COLO668 (cell line): ENCODE measurements at regions not wholly inside any gene's neighbourhood (a gene's known extent, or its start where the extent isn't known, plus 50 kb on each side); places are given as distances from the start of the nearest gene placed in this dataset.
"Not testable (repeated sequence)": the region's sequence is repeated elsewhere in the genome, so short reads cannot be mapped to it uniquely, and the experiment has no call there.

Source experiments
- DNase-seq: peaks from one replicate; lab custom pipeline; 2025; ENCODE audit not compliant: unreplicated experiment; lab: John Stamatoyannopoulos, UW

DNA sequence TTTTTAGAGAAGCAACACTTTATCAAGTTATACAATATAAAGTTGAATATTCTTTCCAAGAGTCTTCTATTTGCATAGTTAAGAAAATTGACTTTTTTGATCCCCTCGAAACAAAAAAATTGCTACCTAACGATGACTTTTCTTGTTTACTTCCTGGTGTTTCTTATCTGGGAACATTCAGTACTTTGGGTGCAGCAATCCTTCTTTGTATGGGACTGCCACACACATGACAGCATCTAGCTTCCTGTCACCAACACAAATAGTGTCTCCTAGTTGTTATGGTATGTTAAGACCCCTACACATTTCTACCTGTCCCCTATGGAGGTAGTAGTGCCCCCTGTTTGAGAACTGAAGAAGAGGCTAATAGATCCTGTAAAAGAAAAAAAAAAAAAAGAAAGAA is 841.7 kb upstream of the FAT3 start:
- no peak for DNase-seq

- DNase-seq, result no peak
These were observed 849.8 kb upstream of the FAT3 start for GRCh38 chr11:91374794-91375193.

DNA sequence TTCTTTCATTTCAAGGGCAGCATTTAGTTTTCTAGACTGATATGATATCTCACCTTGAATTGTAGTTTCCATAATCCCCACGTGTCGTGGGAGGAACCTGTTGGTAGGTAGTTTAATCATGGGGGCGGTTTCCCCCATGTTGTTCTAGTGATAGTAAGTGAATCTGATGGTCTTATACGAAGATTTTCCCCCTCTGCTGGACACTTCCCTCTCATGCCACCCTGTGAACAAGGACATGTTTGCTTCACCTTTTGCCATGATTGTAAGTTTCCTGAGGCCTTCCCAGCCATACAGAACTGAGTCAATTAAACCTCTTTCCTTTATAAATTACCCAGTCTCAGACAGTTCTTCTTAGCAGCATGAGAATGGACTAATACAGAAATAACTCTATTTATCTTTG is 851.1 kb upstream of the FAT3 start:
- no peak for DNase-seq

DNA sequence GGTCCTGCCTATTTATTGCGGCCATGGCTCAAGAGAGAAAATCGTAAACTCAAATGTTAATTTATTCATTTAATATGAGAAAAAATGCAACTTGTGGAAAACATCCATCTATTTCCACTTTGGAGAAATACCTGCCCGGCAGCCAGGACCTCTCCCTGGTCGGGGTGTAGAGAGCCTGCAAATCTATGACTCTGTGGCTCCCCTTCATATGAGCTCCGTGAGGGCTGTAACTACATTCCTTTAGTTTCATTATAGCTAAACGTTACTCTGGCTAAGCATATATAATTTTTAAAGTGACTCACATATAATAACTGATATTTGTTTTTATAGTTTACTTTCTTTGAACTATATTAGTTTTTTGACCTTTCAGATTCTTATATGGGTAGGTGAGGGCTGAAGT is 857.8 kb upstream of the FAT3 start:
- no peak for DNase-seq

DNA sequence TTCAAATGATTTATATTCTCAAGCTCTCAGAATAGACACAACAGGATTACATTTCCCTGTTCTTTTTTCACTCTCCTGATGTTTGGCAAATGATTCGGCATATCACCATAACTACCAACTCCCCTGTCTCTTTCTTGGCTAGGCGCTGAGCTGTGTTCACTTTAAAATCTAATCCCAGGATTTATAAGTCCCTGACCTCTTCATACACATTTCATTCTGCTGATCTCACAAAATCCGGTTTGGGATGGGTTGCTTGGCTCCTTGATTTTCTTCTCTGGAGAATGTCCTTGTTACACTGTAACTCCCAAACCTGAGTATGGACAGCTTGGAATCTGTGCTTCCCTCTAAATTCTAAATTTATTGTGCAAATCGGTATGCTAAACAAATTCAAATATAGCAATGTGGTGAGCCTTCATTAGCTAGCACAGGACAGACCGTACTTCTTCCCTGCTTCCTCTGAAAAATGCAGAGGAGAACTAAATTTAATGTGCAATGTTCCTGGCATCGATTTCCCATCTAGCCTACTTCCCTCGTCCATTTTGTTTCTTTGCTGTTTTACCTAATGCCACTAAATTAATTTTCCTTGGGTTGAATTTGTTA is 858.5 kb upstream of the FAT3 start:
- no peak for DNase-seq

DNA sequence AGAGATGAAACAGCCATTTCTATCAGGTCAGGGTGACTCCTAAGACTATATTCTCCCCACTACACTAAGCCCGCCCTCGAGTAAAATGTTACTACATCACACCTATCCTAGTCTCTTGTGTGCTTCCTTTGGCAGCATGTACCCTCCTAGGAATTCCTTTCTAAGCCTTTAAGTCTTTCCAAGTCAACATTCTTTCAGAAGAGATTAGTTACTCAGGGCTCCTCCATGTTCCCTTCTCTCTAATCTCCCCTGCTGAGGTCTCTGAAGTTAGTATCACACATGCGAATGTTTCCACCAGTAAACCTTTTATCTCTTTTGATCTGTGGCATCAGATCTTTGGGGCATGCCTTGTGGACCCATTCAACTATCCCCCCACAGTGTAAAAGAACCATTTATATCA is 873.7 kb upstream of the FAT3 start:
- DNase-seq, result no peak

GRCh38 chr11:91326751-91327150 is 897.9 kb upstream of the FAT3 start:
- no peak for DNase-seq

DNA sequence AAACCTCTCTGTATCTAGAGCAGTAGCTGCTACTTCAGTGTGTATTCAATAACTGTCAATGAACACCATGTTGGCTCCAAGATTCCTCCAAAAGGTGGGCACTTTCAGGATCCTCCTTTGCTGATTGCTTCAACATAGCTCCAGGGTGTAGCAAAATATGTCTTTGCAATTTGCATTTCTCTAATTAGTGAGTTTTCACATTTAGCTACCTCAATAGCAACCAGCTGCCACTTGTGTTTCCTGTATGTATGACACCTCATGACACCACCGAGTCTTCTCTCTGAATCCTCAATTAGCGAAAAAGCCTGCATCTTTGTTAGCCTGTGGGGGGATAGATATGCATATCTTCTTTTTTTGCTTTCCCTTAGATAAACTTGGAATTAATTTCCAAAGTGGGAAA is 898.3 kb upstream of the FAT3 start:
- DNase-seq, result no peak

DNA sequence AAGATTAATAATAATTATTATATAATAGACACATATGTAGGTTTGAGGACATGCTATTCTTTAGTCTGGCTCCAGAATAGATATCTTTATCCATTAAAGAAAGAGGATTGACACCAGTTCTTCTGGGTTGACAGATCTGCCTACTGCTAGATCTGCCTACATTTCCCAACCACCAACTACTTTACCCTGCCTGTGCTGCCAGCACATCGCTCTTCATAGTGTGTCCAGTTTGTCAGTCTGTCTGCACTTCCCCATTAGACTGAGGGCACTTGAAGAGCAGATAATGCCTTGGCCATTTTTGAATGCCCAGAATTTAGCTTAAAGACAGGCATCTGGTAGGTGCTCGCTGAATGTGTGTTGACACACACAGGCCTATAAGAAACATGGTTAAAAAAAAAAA is 910.1 kb upstream of the FAT3 start:
- no peak for DNase-seq

- DNase-seq, result no peak
These were observed 912.1 kb upstream of the FAT3 start for GRCh38 chr11:91312541-91312940.

DNA sequence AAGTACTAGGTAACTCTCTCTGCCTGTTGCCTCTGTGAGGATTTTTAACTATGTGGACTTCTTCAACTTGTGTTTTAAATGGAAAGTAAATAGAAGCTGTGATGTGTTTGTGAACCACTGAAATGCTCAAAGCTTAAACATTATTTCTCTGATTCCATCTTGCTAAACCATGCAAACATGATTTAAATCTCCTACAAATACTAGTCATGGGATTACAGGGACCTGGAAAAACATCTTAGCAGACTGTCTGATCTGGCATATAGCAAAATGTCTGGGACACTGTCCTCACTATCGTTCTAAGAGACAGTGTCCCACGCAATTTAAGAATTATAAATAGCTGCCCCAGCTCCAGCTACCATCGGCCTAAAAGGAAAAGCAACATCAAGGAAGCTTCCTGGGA is 914.5 kb upstream of the FAT3 start:
- DNase-seq, result no peak

GRCh38 chr11:91308069-91308468 is 916.5 kb upstream of the FAT3 start:
- no peak for DNase-seq

DNA sequence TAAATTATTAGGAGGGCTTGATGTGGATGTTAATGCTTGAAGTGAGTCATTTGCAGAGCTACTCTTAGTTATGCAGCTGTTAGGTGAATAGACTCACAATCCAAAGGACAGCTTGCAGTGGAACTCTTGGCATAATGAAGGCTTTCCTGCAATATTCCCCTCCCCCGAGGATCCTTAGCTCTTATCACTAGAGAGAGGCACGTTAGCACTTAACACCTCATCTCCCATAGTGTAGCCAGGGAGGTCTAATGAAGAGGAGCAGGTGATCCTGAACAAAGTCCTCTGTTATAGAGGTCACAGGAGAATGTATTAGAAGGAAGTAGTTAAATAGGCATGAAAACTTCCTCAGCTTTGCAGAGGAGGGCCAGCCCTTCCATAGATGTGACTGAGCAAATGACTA is 919.2 kb upstream of the FAT3 start:
- no peak for DNase-seq

- no peak for DNase-seq
These were observed 920.9 kb upstream of the FAT3 start for GRCh38 chr11:91303749-91304148.

DNA sequence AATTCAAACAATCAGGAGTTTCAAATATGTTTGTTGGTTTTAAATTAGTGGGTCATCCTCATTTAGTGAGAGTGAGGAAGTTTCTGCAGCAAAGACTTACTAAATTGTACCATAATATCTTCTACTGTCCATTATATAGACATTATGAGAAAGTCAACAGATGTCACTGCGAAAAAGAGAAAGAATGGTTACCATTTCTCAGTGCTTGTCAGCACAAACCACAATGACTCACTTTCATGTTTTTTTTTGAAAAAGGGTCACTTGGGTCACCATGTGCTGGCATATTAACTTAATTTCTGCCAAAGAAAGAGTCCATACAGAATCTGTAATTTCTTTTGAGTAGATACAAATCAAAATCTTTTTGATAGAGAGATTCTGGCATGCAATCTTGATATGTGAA is 924.6 kb upstream of the FAT3 start:
- DNase-seq, result no peak

DNA sequence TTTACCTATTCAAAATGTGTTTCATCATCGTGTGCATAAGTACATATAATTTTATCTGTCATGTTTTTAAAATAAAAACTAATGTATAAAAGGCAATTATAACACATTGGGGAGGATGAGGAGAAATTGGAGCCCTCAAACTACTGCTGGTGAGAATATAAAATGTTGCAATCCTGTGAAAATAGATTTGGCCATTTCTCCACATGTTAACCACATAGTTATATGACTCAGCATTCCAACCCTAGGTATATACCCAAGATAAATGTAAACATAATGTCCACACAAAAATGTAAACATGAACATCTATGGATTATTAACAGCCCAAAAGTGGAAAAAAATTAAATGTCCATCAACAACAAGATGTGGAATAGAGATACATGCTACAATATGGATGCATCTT is 928.0 kb upstream of the FAT3 start:
- DNase-seq, result no peak

DNA sequence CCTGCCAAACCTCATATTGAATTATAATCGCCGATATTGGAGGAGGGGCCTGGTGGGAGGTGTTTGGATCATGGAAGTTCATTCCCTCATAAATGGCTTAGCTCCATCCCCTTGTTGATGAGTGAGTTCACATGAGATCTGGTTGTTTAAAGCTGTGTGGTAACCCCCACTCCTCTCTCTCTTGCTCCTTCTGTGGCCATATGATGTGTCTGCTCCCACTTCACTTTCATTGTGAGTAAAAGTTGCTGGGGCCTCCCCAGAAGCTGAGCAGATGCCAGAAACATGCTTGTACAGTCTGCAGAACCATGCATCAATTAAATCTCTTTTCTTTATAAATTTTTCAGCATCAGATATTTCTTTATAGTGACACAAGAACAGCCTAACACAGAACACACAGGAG is 929.0 kb upstream of the FAT3 start:
- no peak for DNase-seq

DNA sequence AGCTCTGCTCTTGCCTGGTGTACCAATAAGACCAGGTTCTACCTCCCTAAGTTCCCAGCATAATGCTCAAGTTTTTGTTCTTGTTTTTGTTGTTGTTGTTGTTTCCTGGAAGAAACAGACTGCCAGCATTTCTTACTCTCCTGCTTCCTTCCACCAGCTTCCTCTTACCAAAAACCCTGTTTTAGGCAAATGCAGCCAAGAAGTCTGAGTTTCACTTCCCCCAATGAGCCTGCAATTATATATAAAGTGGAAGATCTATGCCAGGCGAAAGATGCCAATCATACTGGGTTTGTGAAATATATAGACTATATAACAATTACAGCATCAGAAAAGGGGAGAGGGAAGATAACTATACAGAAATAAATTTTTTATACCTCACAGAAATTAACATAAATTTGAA is 931.5 kb upstream of the FAT3 start:
- no peak for DNase-seq

- DNase-seq, result no peak
These were observed 952.5 kb upstream of the FAT3 start for GRCh38 chr11:91272089-91272488.

DNA sequence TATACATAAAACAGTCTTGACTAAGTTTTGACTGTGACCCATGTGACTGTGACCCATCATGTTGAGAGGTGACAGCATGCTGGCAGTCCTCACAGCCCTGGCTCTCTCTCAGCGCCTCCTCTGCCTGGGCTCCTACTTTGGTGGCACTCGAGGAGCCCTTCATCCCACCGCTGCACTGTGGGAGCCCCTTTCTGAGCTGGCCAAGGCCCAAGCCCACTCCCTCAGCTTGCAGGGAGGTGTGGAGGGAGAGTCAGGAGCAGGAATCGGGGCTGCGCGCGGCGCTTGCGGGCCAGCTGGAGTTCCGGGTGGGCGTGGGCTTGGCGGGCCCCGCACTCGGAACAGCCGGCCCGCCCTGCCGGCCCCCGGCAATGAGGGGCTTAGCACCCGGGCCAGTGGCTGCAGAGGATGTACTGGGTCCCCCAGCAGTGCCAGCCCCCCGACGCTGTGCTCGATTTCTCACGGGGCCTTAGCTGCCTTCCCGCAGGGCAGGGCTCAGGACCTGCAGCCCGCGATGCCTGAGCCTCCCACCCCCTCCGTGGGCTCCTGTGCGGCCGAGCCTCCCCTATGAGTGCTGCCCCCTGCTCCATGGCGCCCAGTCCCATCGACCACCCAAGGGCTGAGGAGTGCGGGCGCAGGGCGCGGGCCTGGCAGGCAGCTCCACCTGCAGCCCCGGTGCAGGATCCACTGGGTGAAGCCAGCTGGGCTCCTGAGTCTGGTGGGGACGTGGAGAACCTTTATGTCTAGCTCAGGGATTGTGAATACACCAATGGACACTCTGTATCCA is 955.9 kb upstream of the FAT3 start:
- not testable (repeated sequence) for DNase-seq

- DNase-seq, result no peak
These were observed 958.7 kb upstream of the FAT3 start for GRCh38 chr11:91265946-91266345.

GRCh38 chr11:91264481-91264880 is 960.1 kb upstream of the FAT3 start:
- DNase-seq, result no peak
